ENCODE measurements at regions not wholly inside any gene's neighbourhood (a gene's known extent, or its start where the extent isn't known, plus 50 kb on each side); places are given as distances from the start of the nearest gene placed in this dataset.

GRCh38 chr3:87090631-87091030 lies 99.7 kb upstream of the VGLL3 start:
- no peak for TF ChIP-seq CTCF (IDR thresholded peaks at IDR 0.05; ENCODE audit: low read length)
- TF ChIP-seq EZH2 (IDR thresholded peaks at IDR 0.05; ENCODE audit: borderline replicate concordance, low read length) = no peak
